ENCODE measurements at regions not wholly inside any gene's neighbourhood (a gene's known extent, or its start where the extent isn't known, plus 50 kb on each side); places are given as distances from the start of the nearest gene placed in this dataset.
"Not testable (repeated sequence)": the region's sequence is repeated elsewhere in the genome, so short reads cannot be mapped to it uniquely, and the experiment has no call there.

DNA sequence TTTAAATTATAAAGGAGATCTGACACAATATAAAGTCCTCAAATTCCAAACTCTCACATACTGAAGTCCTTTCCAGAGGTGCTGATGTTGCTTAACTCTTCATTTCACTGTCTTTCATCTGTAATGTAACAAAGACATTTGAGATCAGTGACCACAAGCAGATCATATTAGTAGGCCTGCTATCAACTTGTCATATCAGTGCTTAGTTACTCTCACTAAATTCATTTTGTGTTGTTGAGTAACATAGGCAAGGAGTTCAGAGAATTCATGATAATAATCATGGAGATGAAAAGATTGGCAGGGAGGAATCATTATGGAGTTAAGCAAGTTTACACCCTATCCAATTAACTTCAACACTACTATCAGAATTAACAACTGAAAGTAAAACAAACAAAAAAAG lies 571.0 kb upstream of the ARRDC3 start:
- DNase-seq, result no peak

- no peak for DNase-seq
Observed at GRCh38 chr5:91950328-91950727, 567.2 kb upstream of the ARRDC3 start.

DNA sequence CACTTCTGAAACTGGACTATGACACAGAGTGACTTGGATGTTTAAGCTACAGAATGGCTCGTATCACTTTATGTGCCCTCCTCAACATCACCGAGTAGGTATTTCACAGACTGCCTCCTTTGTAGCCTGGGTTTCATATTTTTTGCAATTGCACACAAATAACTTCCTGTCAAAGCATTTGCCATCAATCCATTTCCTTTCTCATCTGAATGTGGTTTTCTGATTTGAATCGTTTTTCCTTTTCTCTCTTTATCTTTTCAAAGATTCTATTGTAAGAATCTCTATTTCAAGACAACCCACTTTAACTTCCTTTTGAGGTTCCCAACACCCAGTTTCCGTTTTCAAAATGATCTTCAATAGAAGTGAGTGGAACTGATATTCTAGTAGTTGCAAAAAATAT lies 563.8 kb upstream of the ARRDC3 start:
- DNase-seq, result peak; percentile 2

- DNase-seq, result no peak
Observed at GRCh38 chr5:91941588-91941987, 558.5 kb upstream of the ARRDC3 start.

DNA sequence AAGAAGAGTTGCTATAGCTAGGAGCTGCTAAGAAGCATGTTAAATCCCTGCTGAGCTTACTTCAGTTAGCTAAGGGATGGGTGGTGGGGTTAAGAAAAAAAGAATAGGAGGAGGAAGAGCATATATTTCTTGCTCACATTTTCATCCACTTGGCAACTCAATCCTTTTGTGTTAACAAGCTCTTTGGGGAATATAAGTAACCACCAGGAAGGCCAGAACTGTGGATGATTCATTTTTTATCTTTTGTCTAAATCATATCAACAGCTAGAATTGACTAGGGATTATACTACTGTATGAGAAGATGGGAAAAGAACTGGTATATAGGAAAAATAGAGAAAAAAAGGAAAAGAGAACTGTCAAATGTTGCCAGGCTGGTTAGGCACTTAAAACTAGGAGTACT lies 555.3 kb upstream of the ARRDC3 start:
- DNase-seq, result no peak

- DNase-seq, result no peak
Observed at GRCh38 chr5:91937121-91937520, 554.0 kb upstream of the ARRDC3 start.

DNA sequence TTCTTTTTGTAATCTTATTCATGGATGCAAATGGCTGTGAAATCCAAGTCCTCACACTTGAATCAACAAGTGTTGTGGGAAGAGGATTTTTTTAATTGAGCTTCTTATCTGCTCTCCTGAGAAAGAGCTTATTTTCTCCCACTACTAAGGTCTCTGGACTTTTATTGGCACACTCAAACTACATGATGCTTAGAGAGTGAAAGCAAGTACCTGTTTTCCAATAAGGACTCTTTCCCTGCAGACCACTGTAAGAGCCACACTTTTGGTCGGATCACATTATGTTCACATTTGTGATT lies 546.4 kb upstream of the ARRDC3 start:
- no peak for DNase-seq

- peak; percentile 19 for DNase-seq
Observed at GRCh38 chr5:91928754-91929521, 545.8 kb upstream of the ARRDC3 start.

- no peak for DNase-seq
Observed at GRCh38 chr5:91927439-91927838, 544.3 kb upstream of the ARRDC3 start.

DNA sequence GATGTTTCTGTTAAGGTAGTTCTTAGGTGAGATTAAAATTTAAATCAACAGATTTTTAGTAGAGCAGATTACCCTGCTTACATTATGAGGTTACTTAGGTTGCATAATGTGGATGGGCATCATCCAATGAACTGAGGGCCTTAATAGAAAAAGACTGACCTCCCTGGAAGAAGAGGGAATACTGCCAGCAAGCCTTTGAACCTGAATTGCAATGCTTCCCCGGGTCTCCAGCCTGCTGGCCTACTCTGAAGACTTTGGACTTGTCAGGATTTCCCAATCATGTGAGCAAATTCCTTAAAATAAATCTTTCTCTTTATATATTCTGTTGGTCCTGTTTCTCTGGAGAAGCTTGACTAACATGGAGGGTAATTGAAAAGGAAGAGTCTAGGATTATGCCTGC lies 542.1 kb upstream of the ARRDC3 start:
- no peak for DNase-seq

DNA sequence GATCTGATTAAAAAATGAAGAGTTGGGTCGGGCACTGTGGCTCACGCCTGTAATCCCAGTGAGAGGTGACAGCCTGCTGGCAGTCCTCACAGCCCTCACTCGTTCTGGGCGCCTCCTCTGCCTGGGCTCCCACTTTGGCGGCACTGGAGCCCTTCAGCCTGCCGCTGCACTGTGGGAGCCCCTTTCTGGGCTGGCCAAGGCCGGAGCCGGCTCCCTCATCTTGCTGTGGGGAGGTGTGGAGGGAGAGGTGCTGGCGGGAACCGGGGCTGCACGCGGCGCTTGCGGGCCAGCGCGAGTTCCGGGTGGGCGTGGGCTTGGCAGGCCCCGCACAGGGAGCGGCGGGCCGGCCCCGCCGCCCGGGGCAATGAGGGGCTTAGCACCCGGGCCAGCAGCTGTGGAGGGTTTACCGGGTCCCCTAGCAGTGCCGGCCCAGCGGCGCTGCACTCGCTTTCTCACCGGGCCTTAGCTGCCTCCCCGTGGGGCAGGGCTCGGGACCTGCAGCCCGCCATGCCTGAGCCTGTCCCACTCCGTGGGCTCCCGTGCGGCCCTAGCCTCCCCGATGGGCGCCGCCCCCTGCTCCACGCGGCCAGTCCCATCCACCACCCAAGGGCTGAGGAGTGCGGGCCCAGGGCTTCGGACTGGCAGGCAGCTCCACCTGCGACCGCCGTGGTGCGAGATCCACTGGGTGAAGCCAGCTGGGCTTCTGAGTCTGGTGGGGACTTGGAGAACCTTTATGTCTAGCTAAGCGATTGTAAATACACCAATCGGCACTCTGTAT lies 534.1 kb upstream of the ARRDC3 start:
- DNase-seq, result not testable (repeated sequence)

- no peak for DNase-seq
Observed at GRCh38 chr5:91910655-91911054, 527.5 kb upstream of the ARRDC3 start.

- no peak for DNase-seq
Observed at GRCh38 chr5:91910247-91910646, 527.1 kb upstream of the ARRDC3 start.

- no peak for DNase-seq
Observed at GRCh38 chr5:91906494-91906893, 523.4 kb upstream of the ARRDC3 start.

DNA sequence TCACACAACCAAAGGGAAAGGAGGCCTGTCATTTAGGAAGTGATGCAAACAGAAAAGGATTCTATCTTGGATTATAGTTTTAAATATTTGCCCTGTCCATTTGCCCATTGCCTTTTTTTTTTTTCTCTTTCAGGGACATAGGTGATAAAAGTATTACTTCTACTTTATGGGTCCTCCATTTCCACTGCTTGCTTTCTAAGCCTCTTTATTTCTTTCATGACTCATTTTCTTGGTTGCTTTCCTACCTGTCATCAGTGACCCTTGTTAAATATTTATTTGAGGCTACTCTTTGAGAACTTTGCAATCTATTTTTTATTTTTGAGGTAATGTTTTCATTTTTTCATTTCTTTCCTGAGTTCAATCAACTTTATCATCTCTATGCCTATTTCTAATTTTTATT lies 522.9 kb upstream of the ARRDC3 start:
- DNase-seq, result no peak

GRCh38 chr5:91898898-91899297 lies 515.8 kb upstream of the ARRDC3 start:
- DNase-seq, result no peak

- no peak for DNase-seq
Observed at GRCh38 chr5:91898019-91898418, 514.9 kb upstream of the ARRDC3 start.

GRCh38 chr5:91888810-91889209 lies 505.7 kb upstream of the ARRDC3 start:
- no peak for DNase-seq

DNA sequence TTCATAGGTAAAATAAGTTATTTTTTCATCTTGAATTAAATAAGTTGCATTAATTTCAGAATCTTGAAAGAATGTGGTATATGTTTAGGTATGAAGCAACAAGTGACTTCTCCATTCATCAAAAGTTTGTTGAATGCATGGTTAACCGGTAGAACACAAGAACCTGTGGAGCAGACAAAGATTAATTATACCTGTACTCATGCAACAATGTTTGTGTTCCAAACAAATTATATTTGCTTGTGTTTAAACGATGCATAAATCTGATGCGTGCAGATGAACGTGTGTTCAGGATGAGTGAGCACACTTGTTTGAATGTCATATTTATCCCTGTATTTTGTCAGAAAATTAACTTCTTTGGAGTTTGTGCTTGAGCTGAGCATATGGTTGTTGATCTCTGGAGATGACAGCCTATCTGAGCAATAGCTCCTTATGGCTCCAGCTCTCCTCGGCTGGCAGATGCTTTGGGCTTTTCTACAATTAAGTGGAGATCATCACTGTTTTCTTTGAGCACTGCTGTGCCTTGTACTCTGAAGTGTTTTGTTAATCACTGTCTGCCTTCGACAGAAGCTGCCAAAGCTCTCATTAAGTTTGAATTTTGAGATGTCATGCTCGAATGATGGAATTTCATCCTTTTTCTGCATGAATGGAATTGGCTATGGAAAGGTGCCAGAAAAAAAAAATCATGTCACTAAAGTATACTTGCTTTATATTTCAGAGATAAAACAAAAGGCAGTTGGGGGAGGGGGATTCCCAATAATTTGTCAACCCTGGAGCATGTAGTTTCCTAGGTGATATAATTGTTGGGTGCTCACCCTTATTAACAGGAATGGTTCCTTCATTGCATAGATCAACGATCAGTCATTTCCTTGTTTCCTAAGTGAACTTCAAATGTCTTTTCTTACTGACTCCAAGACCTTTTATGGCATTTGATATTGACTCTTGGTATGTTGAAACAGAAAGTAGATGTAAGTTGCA lies 502.5 kb upstream of the ARRDC3 start:
- DNase-seq, result no peak

DNA sequence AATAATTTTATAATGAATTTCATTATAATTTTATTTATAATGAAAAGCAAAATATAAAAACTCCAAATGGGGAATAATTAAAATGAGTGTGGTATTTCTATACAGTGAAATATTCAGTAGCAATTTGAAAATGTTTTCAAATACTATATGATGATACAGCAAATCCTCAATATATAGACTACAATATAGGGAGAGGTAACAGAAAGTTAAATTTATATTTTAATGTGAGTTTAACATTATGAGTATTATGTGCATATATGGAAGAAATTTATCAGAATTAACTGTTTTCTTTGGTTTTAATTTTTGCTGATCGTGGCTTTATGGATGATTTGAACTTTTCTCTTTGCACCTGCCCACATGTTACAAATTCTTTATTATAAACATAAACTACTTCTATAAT lies 500.9 kb upstream of the ARRDC3 start:
- no peak for DNase-seq

GRCh38 chr5:91875196-91875779 lies 492.2 kb upstream of the ARRDC3 start:
- DNase-seq, result no peak

DNA sequence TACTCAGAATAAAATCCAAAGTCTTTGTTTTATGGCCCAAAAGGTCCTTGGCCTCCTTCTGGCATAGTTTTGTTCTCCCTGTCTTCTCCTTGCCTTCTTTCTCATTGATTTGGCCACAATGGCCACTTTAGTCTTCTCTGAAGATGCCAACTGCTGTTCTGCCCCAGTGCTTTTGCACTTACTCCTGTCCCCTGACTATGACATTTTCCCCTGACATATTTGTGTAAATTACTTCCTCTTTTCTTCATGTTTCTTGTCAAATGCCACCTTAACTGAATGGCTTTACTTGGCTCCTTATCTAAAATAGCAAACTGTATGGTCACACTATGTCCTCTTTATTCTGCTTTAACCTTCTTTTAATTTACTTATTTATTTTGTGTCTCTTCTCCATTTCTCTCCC lies 484.7 kb upstream of the ARRDC3 start:
- no peak for DNase-seq

DNA sequence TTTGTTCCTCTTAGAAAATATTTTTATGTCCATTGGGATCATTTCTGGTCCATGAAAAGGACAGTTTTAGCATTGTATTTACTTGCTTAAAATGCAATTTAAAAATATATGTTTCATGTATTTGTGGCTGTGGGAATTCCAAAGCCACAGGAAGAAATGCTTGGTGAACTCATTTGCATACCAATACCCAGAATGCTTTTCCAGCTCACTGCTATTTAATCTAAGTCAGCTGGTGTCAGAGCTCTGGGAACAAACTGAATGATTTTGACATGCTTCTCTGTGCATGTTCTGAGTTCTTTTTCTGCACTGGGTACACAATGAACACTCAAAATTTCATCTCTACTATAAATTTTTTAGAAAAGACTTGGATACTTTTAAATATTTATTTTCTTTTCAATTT lies 482.8 kb upstream of the ARRDC3 start:
- no peak for DNase-seq

Measured in activated CD4-positive, alpha-beta T cell treated with anti-CD3 and anti-CD28 coated beads, Interleukin-10, Interleukin-2, amounts not matched to agents 100 ng/mL and 50 ng/mL, durations not matched to agents 16 hours and 8 hours (primary cell).